Skin epidermis (tissue), 12 donors: ENCODE measurements at regions not wholly inside any gene's neighbourhood (a gene's known extent, or its start where the extent isn't known, plus 50 kb on each side); places are given as distances from the start of the nearest gene placed in this dataset.
"Not testable (repeated sequence)": the region's sequence is repeated elsewhere in the genome, so short reads cannot be mapped to it uniquely, and the experiment has no call there.

Experiments used
- H3K27ac ChIP-seq, 21 experiments: fragments of 200-600 bp; sonication (generic) in 11 of 21; one replicate each; pipeline ENCODE4 v1.5.0; 2020; ENCODE audit warnings: mild to moderate bottlenecking in 3 of 21, inconsistent platforms in 2 of 21, moderate library complexity in 2 of 21
- H3K4me3 ChIP-seq, 7 experiments: fragments of 200-600 bp; sonication (generic) in 2 of 7; one replicate each; pipeline ENCODE4 v1.5.0; 2020; ENCODE audit warnings: inconsistent platforms in 2 of 7, mild to moderate bottlenecking in 2 of 7, moderate library complexity in 1 of 7

DNA sequence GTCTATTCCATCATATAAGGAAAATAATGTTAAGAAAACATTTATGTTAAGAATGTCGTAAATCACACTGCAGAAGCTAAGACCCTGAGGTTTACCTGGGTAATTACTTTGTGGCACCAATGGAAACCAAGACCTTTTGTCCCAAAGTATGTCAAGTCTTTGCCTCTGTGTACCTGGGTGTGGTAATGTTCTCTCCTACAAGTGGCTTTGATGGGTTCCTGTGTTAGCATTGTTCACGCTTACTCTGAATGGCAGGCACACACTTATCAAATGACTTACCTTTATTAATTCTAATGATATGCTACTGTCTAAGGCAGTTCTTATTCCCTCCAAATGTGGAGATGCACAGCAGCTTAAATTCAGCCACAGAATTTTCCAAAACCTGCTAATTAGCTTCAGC lies 206.1 kb downstream of the KCTD12 start:
- Histone ChIP-seq H3K4me3 (no peak overlapping the region), H3K27ac (no peak overlapping the region)

DNA sequence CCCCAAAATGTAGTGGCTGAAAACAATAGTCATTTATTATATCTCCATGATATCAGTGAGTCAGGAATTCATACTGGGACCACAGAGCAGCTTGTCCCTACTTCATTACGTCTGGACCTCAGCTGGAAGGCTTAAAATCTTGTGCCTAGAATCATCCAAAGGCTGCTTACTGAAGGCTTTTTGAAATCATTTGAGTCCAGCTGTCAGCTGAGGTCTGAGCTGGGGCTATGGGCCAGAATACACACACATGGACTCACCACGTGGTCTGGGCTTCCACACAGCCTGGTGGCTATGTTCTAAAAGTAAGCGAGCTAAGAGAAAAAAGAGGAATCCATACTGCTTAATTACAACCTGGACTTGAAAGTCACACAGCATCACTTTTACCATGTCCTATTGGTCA lies 209.2 kb downstream of the KCTD12 start:
- Histone ChIP-seq H3K4me3 (no peak overlapping the region), H3K27ac (no peak overlapping the region)

DNA sequence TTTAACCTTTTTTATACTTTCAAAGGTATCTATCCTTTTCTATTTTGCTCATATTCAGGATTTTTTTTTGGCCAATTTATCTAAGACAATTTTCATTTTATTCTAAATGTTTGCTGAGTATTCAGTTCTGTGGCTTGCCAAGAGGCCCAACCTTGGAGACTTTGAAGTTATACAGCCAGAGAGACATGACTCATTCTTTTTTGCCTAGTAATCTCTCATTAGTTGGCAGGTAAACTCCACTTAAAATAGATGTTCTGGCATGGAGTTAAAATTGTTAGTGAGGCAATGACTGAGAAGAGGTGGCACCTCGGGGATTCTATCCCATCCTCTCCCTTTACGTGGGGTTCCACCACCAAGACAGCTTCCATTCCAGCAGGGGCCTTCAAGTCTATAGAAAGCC lies 213.8 kb downstream of the KCTD12 start:
- Histone ChIP-seq H3K27ac (no peak overlapping the region), H3K4me3 (no peak overlapping the region)

DNA sequence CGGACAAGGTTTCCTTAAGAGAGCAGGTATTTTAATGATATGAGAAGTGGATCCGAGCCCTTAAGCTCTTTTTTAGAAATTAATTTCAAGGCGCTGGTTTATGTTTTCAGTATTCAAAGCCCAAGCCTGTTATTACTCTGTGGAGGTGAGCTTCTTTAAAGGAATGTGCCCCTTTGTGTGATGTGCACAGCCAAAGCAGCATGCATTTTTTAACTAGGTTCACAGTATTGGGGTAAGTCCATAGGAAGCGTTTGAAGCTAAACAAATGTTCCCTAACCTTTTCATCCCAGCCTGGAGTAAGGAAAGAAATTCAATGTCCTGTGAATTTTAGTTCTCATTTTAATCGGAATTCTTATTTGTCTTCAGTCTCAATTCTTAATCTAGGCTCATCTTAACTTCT lies 217.5 kb downstream of the KCTD12 start:
- H3K4me3 ChIP-seq, result no peak overlapping the region
- H3K27ac ChIP-seq, result no peak overlapping the region

DNA sequence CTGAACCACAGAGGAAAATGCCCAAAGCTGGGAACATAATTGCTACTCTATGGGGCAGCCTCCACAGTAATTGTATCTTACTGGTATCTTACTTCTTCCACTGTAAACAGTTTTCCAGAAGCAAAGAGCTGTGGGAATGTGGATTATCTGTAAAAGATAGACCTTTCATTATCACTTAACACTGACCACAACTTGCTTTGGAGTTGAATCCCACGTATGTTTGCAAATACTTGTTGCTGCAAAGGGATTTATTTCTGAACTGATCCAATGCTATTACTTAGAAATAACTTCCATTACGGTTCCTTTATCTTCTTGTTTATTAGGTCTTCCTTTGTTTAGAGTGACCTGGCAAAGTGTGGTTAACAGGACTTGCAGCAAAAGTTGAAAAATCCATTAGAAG lies 218.1 kb downstream of the KCTD12 start:
- H3K4me3 ChIP-seq, result no peak overlapping the region
- H3K27ac ChIP-seq, result no peak overlapping the region

DNA sequence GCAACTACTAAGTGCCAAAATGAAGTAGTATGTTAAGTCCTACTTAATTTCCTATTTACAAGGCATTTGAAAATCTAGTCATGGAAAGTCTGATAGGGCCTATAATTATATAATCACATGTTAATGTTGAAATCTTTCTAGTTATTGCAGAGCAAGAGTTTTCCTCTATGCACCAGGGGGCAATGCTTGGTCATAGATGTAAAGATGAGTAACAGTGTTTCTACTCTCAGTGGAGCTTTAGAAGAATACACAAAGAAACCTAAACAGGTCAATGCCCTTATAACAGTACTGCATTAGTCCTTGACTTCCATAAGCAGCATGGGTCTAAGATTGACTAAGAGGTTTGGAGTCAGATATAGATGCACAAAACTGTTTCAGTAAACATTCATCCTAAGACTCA lies 218.7 kb downstream of the KCTD12 start:
- H3K4me3 ChIP-seq, result no peak overlapping the region
- no peak overlapping the region for H3K27ac ChIP-seq

DNA sequence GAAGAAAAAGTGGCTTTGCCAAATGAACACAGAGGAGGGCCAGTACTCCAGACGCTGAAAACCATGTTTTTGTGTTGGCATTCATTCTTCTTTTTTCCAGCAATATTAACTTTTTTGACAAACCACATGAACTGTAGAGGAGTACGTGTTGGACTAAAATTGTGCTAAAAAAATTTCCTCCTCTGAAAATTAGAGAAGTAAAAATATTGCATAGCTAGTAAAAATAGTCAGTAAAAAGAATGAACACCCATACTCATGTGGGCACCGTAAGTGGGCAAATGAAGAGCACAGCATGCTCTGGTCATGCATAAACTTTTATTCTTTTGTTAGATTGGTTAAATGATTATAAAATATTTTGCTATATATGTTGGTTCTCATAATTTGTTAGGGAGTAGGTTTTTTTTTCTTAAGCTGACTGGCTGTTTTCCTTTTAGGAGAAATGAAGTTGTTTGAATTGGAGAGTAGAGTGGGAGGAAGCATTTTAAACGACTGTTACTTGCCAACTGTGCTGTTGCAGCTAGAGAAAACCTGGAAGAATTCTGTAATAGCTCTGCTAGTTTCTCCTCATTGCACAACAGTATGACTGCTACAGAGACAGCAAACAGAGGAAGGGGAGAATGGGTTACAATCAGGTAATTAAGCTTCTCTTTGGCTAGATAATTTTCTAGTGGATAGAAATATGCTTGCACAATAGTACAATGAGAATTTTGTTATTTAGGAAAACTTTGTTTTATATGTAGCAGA lies 222.4 kb downstream of the KCTD12 start:
- no peak overlapping the region for H3K27ac ChIP-seq

DNA sequence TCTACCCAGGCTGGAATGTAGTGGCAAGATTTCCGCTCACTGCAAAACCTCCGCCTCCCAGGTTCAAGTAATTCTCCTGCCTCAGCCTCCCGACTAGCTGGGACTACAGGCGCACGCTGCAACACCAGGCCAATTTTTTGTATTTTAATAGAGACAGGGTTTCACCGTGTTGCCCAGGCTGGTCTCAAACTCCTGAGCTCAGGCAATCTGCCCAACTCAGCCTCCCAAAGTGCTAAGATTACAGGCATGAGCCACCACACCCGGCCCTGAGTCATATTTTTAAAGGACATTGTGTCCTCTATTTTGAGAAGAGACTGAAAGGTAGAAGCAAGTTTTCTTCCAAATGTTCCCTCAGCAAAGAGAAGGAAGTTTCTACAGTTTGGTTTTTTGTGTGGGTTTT lies 227.1 kb downstream of the KCTD12 start:
- not testable (repeated sequence) for H3K27ac ChIP-seq, H3K4me3 ChIP-seq

More for the DNA sequence above, 222.4 kb downstream of the KCTD12 start:
- H3K4me3 ChIP-seq, result no peak overlapping the region

DNA sequence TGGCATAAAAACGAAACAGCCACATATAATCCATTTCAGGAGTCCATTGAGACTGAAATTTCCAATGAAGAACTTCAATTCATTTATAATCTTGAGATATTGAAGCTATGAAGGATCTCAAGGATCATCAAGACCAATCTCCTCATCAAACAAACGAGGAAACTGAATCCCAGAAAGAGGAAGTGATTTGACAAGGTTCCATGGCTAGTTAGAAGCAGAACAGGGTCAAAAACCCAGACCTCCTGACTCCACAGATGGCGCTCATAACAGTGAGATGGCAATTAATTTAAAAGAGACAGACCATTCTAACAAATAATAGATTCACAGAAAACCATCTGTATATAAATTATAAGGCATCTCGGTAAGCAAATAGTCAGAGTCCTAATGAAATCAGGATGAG lies 229.7 kb downstream of the KCTD12 start:
- no peak overlapping the region for H3K4me3 ChIP-seq
- H3K27ac ChIP-seq, result no peak overlapping the region

DNA sequence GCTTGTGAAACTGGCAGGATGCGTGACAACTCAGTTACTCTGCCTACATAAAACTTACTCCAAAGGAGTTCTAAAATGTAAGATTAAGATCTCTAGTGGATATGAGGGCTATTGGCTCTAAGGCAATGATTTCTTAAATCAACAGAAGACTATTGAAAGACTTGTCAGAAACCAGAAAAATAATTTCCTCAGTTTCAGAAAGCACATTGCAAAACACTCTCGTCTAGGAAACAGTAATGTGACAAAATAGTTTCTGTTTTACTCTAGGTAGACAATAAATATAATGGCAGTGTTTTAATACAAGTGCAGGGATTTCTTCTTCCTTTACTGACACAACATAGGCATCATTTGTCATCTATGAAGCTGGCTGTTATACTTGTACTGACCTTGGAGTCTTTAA lies 230.1 kb downstream of the KCTD12 start:
- Histone ChIP-seq H3K4me3 (no peak overlapping the region), H3K27ac (no peak overlapping the region)

DNA sequence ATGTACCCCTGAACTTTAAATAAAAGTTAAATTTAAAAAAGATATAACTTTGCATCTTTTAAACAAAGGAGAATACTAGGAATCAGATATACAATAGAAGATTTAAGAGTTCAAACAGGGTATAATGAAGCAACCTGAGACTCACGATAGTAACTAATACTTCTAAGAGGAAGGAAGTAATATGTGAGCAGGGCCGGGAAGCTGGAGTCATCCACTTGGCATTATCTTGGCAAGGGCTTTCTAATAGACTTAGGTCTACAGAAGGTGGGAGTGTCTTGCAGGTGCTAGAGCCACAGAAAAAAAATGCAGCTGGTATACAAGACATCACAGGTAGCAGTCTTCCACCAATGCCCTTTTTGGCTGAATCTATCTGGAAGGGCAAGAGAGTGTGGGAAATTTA lies 231.9 kb downstream of the KCTD12 start:
- no peak overlapping the region for H3K4me3 ChIP-seq
- H3K27ac ChIP-seq, result no peak overlapping the region

DNA sequence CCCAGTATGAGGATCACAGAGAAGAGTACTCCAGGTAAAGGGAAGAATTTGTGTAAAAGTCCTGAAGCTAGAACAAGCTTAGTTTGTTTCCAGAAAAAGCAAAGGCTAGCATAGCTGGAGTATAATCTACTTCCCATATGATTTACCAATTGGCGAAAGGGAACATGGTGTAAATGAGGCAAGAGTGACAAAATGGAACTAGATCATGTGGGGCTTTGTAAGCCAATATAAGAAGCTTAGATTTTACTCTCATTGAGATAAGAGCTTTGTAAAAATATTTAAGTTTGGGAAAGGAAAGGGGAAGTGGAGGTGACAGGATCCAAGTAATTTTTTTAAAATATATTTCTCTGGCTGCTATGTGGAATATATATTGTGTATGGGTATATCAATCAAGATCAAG lies 234.9 kb downstream of the KCTD12 start:
- no peak overlapping the region for H3K27ac ChIP-seq
- H3K4me3 ChIP-seq, result no peak overlapping the region

DNA sequence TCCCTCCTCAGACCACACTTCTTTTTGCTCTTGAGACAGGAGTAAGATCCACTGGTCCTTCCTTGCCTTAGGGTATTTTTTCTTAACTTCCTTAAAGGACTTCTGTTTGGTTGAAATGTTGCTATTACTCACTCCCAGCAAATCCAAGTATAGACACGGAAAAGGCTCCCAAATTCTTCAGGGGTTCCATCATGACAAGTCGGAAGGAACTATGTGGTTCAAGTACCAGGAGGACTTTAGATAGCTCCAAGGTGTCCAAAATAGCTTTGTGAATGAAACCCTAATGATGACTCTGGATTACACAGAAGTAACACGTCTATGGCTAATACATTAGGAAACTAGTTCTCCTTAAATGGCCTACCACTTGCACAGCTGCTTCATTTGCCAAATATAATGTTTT lies 238.7 kb downstream of the KCTD12 start:
- Histone ChIP-seq H3K4me3 (no peak overlapping the region), H3K27ac (no peak overlapping the region)

DNA sequence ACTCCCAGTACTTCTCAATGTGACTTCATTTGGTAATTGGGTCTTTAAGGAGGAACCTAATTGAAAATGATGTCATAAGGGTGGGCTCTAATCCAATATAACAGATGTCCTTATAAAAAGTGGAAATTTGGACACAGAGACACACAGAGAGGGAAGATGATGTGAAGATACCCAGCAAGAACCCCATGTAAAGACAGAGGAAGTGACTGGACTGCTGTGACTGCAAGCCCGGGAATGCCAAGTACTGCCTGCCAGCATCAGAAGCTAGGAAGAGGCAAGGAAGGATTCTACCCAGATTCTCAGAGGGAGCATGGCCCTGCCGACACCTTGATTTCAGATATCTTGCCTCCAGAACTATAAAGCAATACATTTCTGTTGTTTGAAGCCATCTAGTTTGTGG lies 239.3 kb downstream of the KCTD12 start:
- H3K27ac ChIP-seq, result no peak overlapping the region
- no peak overlapping the region for H3K4me3 ChIP-seq

DNA sequence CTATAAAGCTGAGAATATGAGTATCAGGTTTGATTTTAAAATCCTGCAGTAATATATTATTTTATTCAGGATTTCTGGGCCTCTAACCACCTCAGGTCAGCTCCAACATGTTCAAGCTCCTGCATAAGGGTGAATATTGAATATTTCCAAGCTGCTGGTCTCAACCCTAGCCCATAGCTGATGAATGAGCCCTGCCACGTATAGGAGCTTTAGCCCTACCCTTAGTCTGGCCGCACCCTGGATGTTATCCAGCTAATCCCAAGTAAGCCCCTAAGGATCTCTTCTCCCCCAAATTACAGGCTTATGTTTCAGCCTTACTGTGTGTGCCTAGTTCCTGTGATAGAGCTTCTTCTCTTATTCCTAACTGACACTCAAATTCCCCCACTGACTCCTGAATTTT lies 240.6 kb downstream of the KCTD12 start:
- H3K4me3 ChIP-seq, result no peak overlapping the region
- no peak overlapping the region for H3K27ac ChIP-seq

DNA sequence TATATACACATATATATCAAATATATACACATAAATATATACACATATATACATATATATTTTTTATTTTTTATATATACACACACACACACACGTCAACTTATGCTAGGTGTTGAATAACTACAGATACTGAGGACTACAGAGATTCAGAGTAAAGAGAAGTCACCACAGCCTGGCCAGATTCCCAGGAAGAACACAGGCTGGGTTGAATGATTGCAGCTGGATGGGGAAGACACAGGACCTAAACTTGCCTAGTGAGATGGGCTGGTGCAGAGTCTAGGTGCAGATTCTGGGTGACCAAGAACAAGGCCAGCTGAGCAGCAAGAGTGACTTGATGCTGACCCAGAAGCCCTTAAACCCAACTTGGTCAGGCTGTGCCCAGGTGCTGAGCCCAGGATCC lies 241.3 kb downstream of the KCTD12 start:
- no peak overlapping the region for H3K4me3 ChIP-seq
- no peak overlapping the region for H3K27ac ChIP-seq

DNA sequence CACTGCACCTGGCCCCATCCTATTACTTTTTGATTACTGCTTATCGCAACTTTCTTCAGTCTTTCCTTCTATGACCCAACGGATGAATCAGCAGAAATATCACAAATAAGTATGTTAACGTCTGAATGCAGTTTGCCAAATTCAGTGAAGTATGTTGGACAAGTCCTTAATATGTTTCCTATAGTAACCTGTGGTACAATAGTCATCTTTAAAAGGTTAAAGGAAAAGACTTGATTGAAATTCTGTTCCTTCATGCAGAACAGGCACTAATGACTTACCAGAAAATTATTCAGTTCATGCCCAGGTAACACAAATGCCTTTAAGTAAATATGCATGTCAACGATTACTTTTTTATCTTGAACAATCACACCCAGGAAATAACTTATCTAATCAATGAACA lies 242.6 kb downstream of the KCTD12 start:
- no peak overlapping the region for H3K4me3 ChIP-seq

DNA sequence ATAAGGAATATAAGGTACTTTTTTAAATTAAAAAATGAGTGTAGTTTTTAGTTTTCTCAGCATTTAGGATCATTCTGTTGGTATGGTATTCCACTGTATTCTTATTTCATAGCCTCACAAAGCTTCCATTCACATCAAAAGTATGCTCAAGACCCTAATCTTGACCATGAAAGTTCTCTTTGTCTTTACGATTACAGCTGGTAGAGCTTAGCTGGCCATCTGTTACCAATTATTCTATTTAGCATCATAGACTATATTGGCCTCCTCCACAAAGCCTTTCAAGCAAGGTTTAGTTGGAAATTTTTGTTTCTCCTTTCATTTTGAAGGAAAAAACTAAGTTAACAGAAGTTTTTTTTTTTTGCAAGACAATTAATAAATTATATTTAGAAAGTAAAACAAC lies 245.1 kb downstream of the KCTD12 start:
- Histone ChIP-seq H3K27ac (no peak overlapping the region), H3K4me3 (no peak overlapping the region)

More for the DNA sequence above, 242.6 kb downstream of the KCTD12 start:
- H3K27ac ChIP-seq, result no peak overlapping the region

DNA sequence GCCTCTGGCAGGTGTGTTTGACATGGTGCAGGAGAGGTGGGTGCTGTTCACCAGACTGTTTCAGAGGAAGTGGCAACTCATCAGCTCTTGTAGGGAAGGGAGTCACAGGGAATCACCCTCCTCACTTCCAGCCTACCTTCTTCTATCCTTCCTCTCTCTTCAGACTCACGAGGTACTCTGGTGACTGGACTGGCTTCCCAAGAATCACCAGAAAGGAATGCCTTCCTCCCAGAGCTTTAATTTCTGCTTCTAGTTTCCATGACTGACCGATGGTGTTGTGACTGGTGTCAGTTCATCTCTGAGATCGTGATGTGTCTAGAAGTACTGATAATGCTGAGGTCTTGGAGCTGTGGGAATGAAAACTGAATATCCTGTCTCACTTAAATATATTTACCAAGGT lies 247.3 kb downstream of the KCTD12 start:
- peak overlapping the region in 1 of 21 experiments; percentile 43 for H3K27ac ChIP-seq

DNA sequence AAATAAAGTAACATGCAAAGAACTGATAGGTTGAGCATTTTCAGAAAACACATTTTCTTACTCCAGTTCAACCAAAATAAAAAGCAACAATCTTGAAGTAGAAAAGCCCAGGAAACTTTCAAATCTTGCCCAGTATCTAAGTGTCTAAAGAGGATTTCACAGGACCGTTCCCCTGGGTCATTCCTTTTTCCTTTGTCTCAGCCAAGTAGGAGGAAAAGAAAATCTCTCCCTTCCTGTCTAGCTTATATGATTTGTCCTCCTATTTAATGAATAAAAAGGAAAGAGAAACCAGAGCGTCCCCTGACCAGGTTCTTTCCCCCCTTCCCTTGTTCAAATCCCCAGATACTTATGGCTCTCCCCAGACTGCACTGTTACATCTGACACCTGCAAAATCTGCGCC lies 248.0 kb downstream of the KCTD12 start:
- H3K4me3 ChIP-seq, result no peak overlapping the region
- peak overlapping the region in 2 of 21 experiments; percentile 43 to 44 for H3K27ac ChIP-seq

More for the DNA sequence above, 247.3 kb downstream of the KCTD12 start:
- no peak overlapping the region for H3K4me3 ChIP-seq

DNA sequence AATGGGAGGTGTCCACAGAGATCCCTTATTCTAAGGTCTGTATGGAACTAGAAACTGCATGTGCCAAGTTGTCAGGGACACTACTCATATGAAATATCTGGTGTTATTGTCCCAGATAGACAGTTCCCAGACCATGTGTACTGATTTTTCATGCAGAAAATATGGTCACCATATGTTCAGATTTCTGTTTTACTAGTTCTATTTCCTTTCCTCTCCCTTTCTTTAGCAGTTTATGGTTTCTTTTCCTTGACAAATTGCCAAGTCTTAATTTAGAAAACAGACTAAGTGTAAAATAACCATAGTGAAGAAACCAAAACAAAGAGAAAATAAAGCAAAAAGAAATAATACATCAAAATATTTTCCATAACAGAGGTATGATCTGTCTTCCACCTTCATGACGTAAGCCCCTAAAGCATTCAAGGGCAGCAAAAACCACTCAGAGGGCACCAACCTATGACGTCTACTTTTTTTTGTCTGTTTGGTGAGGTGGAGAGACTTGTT lies 248.5 kb downstream of the KCTD12 start:
- H3K4me3 ChIP-seq, result no peak overlapping the region
- H3K27ac ChIP-seq, result peak overlapping the region in 1 of 21 experiments; percentile 44

DNA sequence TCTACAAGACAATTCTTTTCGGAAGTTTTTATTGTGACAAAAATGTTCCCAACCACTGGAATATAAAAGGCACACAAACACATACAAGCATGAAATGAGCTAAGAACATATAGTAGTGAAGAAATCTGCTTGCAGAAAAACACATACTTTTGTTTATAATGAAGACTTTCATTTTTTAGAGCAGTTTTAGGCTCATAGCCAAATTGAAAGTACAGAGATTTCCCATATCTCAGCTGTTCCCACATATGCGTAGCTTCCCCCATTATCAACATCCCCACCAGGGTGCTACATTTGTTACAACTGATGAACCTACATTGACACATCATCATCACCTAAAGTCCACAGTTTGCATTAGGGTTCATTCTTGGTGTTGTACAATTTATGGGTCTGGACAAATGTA lies 249.4 kb downstream of the KCTD12 start:
- H3K4me3 ChIP-seq, result no peak overlapping the region
- H3K27ac ChIP-seq, result no peak overlapping the region
